NB4 (cell line): ENCODE measurements at regions not wholly inside any gene's neighbourhood (a gene's known extent, or its start where the extent isn't known, plus 50 kb on each side); places are given as distances from the start of the nearest gene placed in this dataset.

Experiments
- CTCF ChIP-seq: IDR thresholded peaks from one replicate; pipeline ENCODE4 v1.5.1; 2012; ENCODE audit warnings: low read depth, low read length
- MAX ChIP-seq: IDR thresholded peaks from 2 replicates; pipeline ENCODE4 v1.6.1; 2011; ENCODE audit warnings: low read depth, low read length
- MYC ChIP-seq: IDR thresholded peaks from 2 replicates; pipeline ENCODE4 v1.6.1; 2011; ENCODE audit warnings: low read depth, low read length
- POLR2A ChIP-seq: IDR thresholded peaks from 2 replicates; pipeline ENCODE4 v1.6.1; 2011; ENCODE audit warnings: mild to moderate bottlenecking; ENCODE audit not compliant: insufficient read length; ENCODE audit errors: extremely low read depth

GRCh38 chr14:62234849-62235248, 472.6 kb downstream of the SNAPC1 start:
- TF ChIP-seq CTCF = no peak
- no peak for TF ChIP-seq POLR2A
- no peak for TF ChIP-seq MAX
- TF ChIP-seq MYC = no peak
